ENCODE measurements at regions not wholly inside any gene's neighbourhood (a gene's known extent, or its start where the extent isn't known, plus 50 kb on each side); places are given as distances from the start of the nearest gene placed in this dataset.

DNA sequence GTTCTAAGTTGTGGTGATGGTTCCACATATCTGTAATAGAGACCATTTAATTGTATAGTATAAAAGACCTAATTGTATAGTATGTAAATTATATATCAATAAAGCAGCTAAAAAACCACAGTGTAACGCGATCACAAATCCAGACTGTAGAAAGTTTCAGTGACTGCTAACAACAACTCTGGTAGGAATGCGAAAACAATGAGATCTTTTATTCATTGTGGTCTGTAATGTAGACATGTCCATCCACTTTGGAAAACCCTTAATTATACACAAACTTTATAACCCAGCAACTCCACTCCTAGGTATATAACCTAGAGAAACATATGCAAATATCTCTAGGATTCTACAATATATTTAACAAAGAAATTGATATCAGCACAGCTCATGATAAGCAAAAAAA lies 549.5 kb downstream of the SLITRK1 start:
- Histone ChIP-seq H3K4me3 (ENCODE audit: low read length in 2 of 2) (no peak overlapping the region), H3K4me1 (ENCODE audit: control insufficient read depth in 2 of 2, insufficient read depth in 2 of 2, low read length in 2 of 2) (no peaks in the 10 kb centered on the region), H3K36me3 (ENCODE audit: control insufficient read depth in 2 of 2, insufficient read depth in 2 of 2, low read length in 1 of 2) (no peaks in the 10 kb centered on the region), H3K9me3 (ENCODE audit: control insufficient read depth in 2 of 2, insufficient read depth in 1 of 2, low read length in 1 of 2) (no peaks in the 10 kb centered on the region), H3K27me3 (ENCODE audit: control insufficient read depth in 2 of 2, insufficient read depth in 1 of 2, low read length in 1 of 2) (no peaks in the 10 kb centered on the region), H3K27ac (ENCODE audit: low read depth in 1 of 2, low read length in 1 of 2) (no peak overlapping the region)
- 98% methylated on average over 3 of the region's 3 CpGs for WGBS
- DNase-seq (ENCODE audit: low read depth in 6 of 9, low spot score in 9 of 9): no peak

DNA sequence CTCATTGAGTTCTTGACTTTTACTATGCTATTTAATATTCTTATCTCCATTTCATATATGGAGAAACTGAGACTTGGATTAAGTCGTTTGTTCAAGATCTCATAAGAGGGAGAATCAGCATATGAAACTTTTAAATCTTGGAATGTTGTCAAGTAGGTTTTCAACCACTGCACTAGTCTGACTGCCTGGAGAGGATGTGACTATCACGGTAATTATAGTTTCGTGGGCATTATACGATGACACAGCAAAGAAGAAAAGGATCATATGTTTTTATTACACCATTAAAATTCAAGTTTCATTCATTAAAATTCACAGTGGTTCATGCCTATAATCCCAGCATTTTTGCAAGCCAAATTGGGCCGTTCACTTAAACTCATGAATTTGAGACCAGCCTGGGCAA lies 555.2 kb downstream of the SLITRK1 start:
- WGBS: 88% methylated on average over 5 of the region's 5 CpGs
- H3K9me3 ChIP-seq (ENCODE audit: control insufficient read depth in 2 of 2, insufficient read depth in 1 of 2, low read length in 1 of 2): no peaks in the 10 kb centered on the region
- no peaks in the 10 kb centered on the region for H3K27me3 ChIP-seq (ENCODE audit: control insufficient read depth in 2 of 2, insufficient read depth in 1 of 2, low read length in 1 of 2)
- no peak overlapping the region for H3K27ac ChIP-seq (ENCODE audit: low read depth in 1 of 2, low read length in 1 of 2)
- no peak overlapping the region for H3K4me3 ChIP-seq (ENCODE audit: low read length in 2 of 2)
- no peaks in the 10 kb centered on the region for H3K4me1 ChIP-seq (ENCODE audit: control insufficient read depth in 2 of 2, insufficient read depth in 2 of 2, low read length in 2 of 2)
- H3K36me3 ChIP-seq (ENCODE audit: control insufficient read depth in 2 of 2, insufficient read depth in 2 of 2, low read length in 1 of 2): no peaks in the 10 kb centered on the region
- no peak for DNase-seq (ENCODE audit: low read depth in 6 of 9, low spot score in 9 of 9)

DNA sequence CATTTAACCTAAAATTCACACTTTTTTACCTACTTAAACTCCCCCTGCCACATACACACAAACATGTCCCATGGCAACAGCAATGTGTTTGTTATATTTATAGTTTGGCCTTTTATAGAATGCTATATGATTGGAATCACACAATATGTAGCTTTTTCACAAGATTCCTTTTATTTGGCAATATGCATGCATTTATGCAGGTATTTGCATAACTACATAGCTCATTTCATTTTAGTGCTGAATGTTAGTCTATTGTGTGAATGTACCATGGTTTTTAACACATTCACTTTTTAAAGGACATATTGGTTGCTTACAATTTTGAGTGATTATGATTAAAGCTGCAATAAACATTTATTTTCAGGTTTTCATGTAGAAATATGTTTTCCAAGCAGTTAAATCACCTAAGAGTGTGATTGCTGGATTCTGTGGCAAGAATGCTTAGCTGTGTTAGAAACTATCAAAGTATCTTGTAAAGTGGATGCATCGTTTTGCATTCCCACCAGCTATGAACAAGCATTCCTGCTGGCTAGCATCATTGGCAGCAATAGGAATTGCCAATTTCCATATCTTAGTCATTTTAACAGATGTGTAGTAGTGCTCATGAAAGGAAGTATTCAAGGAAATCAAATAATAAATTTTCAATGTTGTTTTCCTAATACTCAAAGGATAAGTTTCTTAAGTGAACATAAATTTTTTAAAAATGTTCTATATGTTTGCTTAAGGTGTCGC lies 557.0 kb downstream of the SLITRK1 start:
- WGBS: 95% methylated on average over 2 of the region's 2 CpGs
- no peaks in the 10 kb centered on the region for H3K9me3 ChIP-seq (ENCODE audit: control insufficient read depth in 2 of 2, insufficient read depth in 1 of 2, low read length in 1 of 2)
- H3K27ac ChIP-seq (ENCODE audit: low read depth in 1 of 2, low read length in 1 of 2): no peak overlapping the region
- no peaks in the 10 kb centered on the region for H3K36me3 ChIP-seq (ENCODE audit: control insufficient read depth in 2 of 2, insufficient read depth in 2 of 2, low read length in 1 of 2)
- no peaks in the 10 kb centered on the region for H3K27me3 ChIP-seq (ENCODE audit: control insufficient read depth in 2 of 2, insufficient read depth in 1 of 2, low read length in 1 of 2)
- no peak overlapping the region for H3K4me3 ChIP-seq (ENCODE audit: low read length in 2 of 2)
- DNase-seq (ENCODE audit: low read depth in 6 of 9, low spot score in 9 of 9): no peak
- no peaks in the 10 kb centered on the region for H3K4me1 ChIP-seq (ENCODE audit: control insufficient read depth in 2 of 2, insufficient read depth in 2 of 2, low read length in 2 of 2)

DNA sequence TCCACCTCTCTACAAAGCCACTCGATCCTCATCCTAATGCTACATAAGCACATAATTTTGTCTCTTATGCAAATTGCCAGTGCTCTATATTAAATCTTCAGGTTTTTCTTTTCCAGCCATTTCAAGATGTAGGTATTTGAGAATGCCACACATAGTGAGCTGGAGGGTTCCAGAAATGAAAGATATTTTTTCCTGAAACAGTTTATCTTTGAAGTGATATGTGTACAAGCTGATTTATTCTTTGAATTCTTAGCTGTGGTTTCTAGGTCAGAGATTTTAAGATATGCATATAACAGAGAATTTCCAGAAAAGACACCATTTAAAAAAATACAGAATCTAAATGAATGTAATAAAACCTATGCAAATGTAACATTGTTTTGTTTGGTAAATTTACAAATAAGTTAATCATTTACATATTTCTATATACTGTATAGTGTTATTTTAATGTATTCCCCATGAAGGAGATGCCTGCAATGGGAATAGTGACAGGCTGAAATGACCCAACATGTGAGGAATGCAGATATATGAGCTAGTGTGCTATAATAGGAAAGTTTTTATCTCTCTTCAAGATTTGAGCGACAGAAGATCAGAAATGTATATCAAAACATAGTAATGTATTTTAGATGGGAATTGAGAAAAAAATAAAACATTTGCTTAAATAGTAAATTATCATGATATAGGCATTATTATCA lies 570.2 kb downstream of the SLITRK1 start:
- no peaks in the 10 kb centered on the region for H3K9me3 ChIP-seq (ENCODE audit: control insufficient read depth in 2 of 2, insufficient read depth in 1 of 2, low read length in 1 of 2)
- H3K27ac ChIP-seq (ENCODE audit: low read depth in 1 of 2, low read length in 1 of 2): no peak overlapping the region
- H3K4me3 ChIP-seq (ENCODE audit: low read length in 2 of 2): no peak overlapping the region
- no peaks in the 10 kb centered on the region for H3K27me3 ChIP-seq (ENCODE audit: control insufficient read depth in 2 of 2, insufficient read depth in 1 of 2, low read length in 1 of 2)
- 86% methylated on average over 2 of the region's 2 CpGs for WGBS
- no peaks in the 10 kb centered on the region for H3K4me1 ChIP-seq (ENCODE audit: control insufficient read depth in 2 of 2, insufficient read depth in 2 of 2, low read length in 2 of 2)
- no peak for DNase-seq (ENCODE audit: low read depth in 6 of 9, low spot score in 9 of 9)
- H3K36me3 ChIP-seq (ENCODE audit: control insufficient read depth in 2 of 2, insufficient read depth in 2 of 2, low read length in 1 of 2): no peaks in the 10 kb centered on the region

DNA sequence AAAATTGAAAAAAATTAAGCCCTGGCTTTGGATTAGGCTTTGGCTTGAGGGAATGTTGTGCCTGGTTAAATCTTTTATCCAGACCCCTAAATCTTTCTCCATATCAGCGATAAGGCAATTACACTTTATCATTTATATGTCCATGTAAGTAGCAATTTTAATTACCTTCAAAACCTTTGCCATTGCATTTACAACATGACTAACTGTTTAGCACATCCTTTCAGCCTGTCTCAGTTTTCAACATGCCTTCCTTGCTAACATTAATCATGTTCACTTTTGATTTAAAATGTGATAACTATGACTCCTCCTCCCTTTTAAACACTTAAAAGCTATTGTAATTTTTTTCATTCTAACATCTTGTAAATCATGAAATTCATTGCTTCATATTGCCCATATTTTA lies 583.7 kb downstream of the SLITRK1 start:
- no peaks in the 10 kb centered on the region for H3K36me3 ChIP-seq (ENCODE audit: control insufficient read depth in 2 of 2, insufficient read depth in 2 of 2, low read length in 1 of 2)
- H3K27ac ChIP-seq (ENCODE audit: low read depth in 1 of 2, low read length in 1 of 2): no peak overlapping the region
- DNase-seq (ENCODE audit: low read depth in 6 of 9, low spot score in 9 of 9): no peak
- no peak overlapping the region for H3K4me3 ChIP-seq (ENCODE audit: low read length in 2 of 2)
- H3K9me3 ChIP-seq (ENCODE audit: control insufficient read depth in 2 of 2, insufficient read depth in 1 of 2, low read length in 1 of 2): no peaks in the 10 kb centered on the region
- 92% methylated on average over 1 of the region's 1 CpG for WGBS
- no peaks in the 10 kb centered on the region for H3K4me1 ChIP-seq (ENCODE audit: control insufficient read depth in 2 of 2, insufficient read depth in 2 of 2, low read length in 2 of 2)
- no peaks in the 10 kb centered on the region for H3K27me3 ChIP-seq (ENCODE audit: control insufficient read depth in 2 of 2, insufficient read depth in 1 of 2, low read length in 1 of 2)

DNA sequence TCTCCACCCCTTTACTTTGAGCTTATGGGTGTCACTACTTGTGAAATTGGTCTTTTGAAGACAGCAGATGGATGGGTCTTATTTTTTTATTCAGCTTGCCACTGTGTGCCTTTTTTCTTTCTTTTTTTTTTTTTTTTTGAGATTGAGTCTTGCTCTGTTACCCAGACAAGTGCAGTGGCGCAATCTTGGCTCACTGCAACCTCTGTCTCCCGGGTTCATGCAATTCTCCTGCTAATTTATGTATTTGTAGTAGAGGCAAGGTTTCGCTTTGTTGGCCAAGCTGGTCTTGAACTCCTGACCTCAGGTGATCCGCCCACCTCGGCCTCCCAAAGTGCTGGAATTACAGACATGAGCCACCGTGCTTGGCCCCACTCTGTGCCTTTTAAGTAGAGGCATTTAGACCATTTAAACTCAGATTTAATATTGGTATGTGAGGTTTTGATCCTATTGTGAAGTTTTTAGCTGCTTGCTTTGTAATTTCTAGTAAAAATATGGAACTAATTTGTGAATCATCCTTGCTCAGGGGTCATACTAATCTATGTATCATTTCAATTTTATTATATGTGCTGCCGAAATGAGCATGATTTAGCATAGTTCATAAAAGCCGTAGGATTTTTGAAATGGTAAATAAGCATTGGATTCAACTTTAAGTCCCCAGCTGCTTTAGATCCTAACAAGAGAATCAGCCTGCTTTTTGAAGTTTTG lies 584.5 kb downstream of the SLITRK1 start:
- Histone ChIP-seq H3K4me3 (ENCODE audit: low read length in 2 of 2) (no peak overlapping the region), H3K4me1 (ENCODE audit: control insufficient read depth in 2 of 2, insufficient read depth in 2 of 2, low read length in 2 of 2) (no peaks in the 10 kb centered on the region), H3K27me3 (ENCODE audit: control insufficient read depth in 2 of 2, insufficient read depth in 1 of 2, low read length in 1 of 2) (no peaks in the 10 kb centered on the region), H3K36me3 (ENCODE audit: control insufficient read depth in 2 of 2, insufficient read depth in 2 of 2, low read length in 1 of 2) (no peaks in the 10 kb centered on the region), H3K27ac (ENCODE audit: low read depth in 1 of 2, low read length in 1 of 2) (no peak overlapping the region), H3K9me3 (ENCODE audit: control insufficient read depth in 2 of 2, insufficient read depth in 1 of 2, low read length in 1 of 2) (no peaks in the 10 kb centered on the region)
- 93% methylated on average over 8 of the region's 8 CpGs for WGBS
- no peak for DNase-seq (ENCODE audit: low read depth in 6 of 9, low spot score in 9 of 9)

DNA sequence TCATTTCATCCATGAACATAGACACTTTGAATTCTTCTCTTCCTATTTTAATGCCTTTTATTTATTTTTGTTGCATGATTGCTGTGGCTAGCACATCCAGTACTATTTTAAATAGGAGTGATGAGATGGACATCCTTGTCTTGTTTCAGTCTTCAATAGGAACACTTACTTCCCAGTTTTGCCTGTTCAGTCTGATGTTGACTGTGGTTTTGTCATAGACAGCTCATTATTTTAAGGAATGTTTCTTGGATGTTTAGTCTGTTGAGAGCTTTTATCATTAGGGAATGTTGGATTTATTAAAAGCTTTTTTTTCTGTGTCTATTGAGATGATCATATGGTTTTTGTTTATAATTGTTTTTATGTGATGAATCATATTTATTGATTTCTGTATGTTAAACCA lies 586.6 kb downstream of the SLITRK1 start:
- Histone ChIP-seq H3K9me3 (ENCODE audit: control insufficient read depth in 2 of 2, insufficient read depth in 1 of 2, low read length in 1 of 2) (no peaks in the 10 kb centered on the region), H3K4me1 (ENCODE audit: control insufficient read depth in 2 of 2, insufficient read depth in 2 of 2, low read length in 2 of 2) (no peaks in the 10 kb centered on the region), H3K36me3 (ENCODE audit: control insufficient read depth in 2 of 2, insufficient read depth in 2 of 2, low read length in 1 of 2) (no peaks in the 10 kb centered on the region), H3K27ac (ENCODE audit: low read depth in 1 of 2, low read length in 1 of 2) (no peak overlapping the region), H3K27me3 (ENCODE audit: control insufficient read depth in 2 of 2, insufficient read depth in 1 of 2, low read length in 1 of 2) (no peaks in the 10 kb centered on the region), H3K4me3 (ENCODE audit: low read length in 2 of 2) (no peak overlapping the region)
- DNase-seq (ENCODE audit: low read depth in 6 of 9, low spot score in 9 of 9): no peak

DNA sequence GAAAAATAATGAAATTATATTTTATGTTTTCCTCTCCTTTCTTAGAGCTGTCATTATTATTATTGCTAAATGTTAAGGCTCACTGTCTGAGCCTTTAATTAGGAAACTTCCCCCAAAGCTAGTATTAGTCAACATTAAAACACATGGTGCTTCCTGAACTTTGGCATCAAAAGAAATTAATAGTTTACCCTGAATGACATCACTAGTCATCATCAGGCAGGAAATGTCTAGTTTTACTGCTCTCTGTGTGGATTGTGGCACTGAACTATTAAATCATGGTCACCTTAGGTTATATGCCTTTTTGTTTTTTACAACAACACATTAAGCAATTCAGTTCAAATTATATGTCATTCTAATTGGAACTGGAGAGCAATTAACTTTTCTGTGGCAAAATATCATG lies 595.5 kb downstream of the SLITRK1 start:
- no peak for DNase-seq (ENCODE audit: low read depth in 6 of 9, low spot score in 9 of 9)
- H3K9me3 ChIP-seq (ENCODE audit: control insufficient read depth in 2 of 2, insufficient read depth in 1 of 2, low read length in 1 of 2): no peaks in the 10 kb centered on the region

DNA sequence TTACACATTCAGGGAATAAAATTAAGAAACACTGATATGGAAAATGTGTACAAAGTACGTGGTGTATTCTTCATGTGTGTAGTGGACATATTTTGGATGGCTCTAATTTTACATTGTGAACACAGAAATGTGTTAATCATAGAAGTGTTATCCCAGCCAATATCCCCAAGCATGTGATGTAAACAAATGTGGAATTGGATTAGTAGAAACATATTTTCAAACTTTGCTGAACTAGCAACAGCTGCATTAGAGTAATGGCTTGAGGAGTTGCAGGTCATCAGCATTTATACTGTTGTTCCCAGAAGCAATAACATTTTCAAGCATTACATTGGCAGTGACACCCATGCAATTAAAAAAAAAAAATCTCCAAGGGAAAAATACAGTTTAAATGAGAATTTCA lies 600.6 kb downstream of the SLITRK1 start:
- no peak overlapping the region for H3K4me3 ChIP-seq (ENCODE audit: low read length in 2 of 2)
- no peaks in the 10 kb centered on the region for H3K36me3 ChIP-seq (ENCODE audit: control insufficient read depth in 2 of 2, insufficient read depth in 2 of 2, low read length in 1 of 2)
- H3K27ac ChIP-seq (ENCODE audit: low read depth in 1 of 2, low read length in 1 of 2): no peak overlapping the region
- WGBS: 96% methylated on average over 1 of the region's 1 CpG
- DNase-seq (ENCODE audit: low read depth in 6 of 9, low spot score in 9 of 9): no peak
- no peaks in the 10 kb centered on the region for H3K4me1 ChIP-seq (ENCODE audit: control insufficient read depth in 2 of 2, insufficient read depth in 2 of 2, low read length in 2 of 2)
- H3K27me3 ChIP-seq (ENCODE audit: control insufficient read depth in 2 of 2, insufficient read depth in 1 of 2, low read length in 1 of 2): no peaks in the 10 kb centered on the region
- no peaks in the 10 kb centered on the region for H3K9me3 ChIP-seq (ENCODE audit: control insufficient read depth in 2 of 2, insufficient read depth in 1 of 2, low read length in 1 of 2)

More for the DNA sequence above, 595.5 kb downstream of the SLITRK1 start:
- no peak overlapping the region for H3K4me3 ChIP-seq (ENCODE audit: low read length in 2 of 2)
- H3K27ac ChIP-seq (ENCODE audit: low read depth in 1 of 2, low read length in 1 of 2): no peak overlapping the region
- H3K27me3 ChIP-seq (ENCODE audit: control insufficient read depth in 2 of 2, insufficient read depth in 1 of 2, low read length in 1 of 2): no peaks in the 10 kb centered on the region
- no peaks in the 10 kb centered on the region for H3K36me3 ChIP-seq (ENCODE audit: control insufficient read depth in 2 of 2, insufficient read depth in 2 of 2, low read length in 1 of 2)
- no peaks in the 10 kb centered on the region for H3K4me1 ChIP-seq (ENCODE audit: control insufficient read depth in 2 of 2, insufficient read depth in 2 of 2, low read length in 2 of 2)

All from thymus (tissue), 11 donors.